GM19043 (cell line): ENCODE measurements at regions not wholly inside any gene's neighbourhood (a gene's known extent, or its start where the extent isn't known, plus 50 kb on each side); places are given as distances from the start of the nearest gene placed in this dataset.

Source experiments
- ATAC-seq: cut with Tn5 transposase; IDR thresholded peaks from one replicate; pipeline ENCODE4 v1.9.1; 2021; ENCODE audit warnings: low read depth; ENCODE audit not compliant: unreplicated experiment

DNA sequence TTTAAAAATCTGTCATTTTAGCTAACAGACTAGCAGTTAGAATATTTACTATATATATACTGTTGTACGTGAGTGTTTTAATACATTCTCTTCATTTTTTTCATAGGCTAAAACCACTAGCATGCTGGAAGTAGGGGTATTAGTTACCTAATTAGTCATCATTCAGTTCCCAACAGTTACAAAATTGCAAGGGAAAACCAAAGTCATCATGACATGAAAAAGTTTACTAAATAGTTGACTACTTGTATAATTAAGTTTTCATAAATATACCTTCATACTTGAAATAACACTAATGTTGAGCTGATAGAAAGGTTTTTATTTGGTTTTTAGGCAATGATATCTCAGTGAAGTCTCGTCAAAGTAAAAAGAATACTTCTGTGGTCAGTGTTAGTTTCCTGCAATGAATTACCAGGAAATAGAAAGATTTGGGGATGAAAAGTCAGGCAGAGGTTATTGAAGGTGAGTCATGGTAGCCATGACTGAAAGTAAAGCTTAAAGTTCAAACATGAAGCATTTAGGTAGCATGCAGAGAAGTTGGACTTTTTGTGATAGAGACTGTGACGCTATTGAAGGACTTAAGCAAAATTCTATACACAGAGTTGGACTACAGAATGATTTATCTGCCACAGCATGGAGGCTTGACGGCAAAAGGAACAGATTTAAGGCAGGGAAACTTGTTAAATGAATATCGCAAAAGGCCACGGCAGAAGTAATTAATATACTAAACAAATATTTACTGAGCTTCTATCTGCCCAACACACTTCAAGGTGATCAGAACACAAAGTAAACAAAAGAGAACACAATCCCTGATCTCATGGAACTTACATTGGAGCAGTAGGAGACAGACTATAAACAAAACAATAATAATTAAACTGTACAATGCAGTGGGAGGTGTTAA lies 828.1 kb upstream of the FAT3 start:
- no peak for ATAC-seq

DNA sequence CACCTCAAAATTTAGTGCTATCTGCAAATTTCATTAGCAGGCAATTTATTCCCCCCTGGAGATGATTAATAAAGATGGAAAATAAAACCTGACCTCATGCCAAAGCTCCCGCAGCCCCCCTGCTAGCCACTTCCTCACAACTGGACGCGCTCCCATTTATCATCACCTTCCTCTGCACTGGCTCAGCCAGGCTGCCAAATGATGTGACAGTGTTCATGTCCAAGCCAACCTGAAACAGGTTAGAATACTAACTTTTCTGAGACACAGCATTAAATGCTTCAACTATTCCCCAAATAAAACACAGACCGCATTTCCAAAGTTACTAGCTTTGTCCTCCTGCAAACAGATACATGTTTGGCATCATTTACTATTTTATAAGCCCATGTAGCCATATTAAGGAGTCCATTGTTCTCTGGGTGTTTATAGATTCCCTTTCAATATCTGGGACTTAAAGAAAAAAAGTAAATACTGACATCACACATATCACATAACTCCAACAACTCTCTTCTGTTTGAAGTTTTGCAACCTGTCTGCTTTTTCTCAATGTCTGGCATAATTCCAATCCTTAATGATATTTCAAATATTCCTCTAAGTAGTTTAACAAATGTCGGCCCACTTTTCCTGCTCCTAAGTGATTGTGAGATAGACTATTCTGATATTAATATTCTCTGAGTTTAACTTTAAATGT lies 829.7 kb upstream of the FAT3 start:
- no peak for ATAC-seq

DNA sequence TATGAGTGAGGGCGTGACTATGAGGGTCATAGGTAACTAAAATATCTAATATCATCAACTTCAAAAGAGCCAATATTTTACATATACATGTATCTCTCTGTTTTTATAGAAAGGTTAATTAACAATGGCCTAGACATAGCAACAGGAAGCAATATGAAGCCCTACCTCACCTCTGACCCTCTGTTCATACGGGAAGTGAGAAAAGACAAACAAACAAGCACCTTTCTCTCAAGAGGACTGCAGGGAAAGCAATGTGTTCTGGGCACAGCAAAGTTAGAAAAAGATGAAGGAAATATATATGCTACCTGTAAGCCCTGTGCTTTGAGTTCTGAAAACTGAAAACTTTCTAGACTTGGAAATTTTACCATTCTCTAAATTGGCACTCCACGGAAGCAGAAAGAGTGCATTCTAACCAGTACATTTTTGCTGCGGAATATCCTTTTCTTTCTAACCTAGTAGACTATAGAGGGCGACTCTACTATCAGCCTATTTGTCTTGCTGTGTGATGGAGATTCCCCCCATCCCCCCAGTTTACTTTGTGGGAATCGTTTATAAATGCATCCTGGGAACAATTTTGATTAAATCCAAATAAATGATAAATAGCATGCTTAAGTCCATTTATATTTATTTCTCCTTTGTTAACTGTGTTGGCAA lies 830.4 kb upstream of the FAT3 start:
- ATAC-seq = no peak

DNA sequence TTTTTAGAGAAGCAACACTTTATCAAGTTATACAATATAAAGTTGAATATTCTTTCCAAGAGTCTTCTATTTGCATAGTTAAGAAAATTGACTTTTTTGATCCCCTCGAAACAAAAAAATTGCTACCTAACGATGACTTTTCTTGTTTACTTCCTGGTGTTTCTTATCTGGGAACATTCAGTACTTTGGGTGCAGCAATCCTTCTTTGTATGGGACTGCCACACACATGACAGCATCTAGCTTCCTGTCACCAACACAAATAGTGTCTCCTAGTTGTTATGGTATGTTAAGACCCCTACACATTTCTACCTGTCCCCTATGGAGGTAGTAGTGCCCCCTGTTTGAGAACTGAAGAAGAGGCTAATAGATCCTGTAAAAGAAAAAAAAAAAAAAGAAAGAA lies 841.7 kb upstream of the FAT3 start:
- ATAC-seq = no peak

DNA sequence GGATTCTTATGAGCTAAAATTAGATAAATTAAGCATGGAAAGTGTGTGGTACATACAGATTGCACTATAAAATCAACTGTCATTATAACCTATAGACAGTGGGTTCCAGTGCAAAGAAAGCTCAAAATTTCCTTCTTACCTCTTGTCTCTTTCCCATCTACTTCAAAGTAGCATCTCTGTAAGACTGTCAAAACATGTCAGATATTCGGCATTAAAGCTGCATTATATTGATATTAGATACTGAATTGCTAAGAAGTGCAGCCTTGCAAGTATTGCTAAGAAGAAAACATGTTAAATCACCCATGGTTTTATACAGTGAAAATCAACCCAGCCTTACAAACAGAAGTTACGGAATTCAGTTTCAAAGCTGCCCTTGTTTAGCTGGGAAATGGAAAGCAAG lies 849.8 kb upstream of the FAT3 start:
- ATAC-seq = no peak

DNA sequence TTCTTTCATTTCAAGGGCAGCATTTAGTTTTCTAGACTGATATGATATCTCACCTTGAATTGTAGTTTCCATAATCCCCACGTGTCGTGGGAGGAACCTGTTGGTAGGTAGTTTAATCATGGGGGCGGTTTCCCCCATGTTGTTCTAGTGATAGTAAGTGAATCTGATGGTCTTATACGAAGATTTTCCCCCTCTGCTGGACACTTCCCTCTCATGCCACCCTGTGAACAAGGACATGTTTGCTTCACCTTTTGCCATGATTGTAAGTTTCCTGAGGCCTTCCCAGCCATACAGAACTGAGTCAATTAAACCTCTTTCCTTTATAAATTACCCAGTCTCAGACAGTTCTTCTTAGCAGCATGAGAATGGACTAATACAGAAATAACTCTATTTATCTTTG lies 851.1 kb upstream of the FAT3 start:
- no peak for ATAC-seq

DNA sequence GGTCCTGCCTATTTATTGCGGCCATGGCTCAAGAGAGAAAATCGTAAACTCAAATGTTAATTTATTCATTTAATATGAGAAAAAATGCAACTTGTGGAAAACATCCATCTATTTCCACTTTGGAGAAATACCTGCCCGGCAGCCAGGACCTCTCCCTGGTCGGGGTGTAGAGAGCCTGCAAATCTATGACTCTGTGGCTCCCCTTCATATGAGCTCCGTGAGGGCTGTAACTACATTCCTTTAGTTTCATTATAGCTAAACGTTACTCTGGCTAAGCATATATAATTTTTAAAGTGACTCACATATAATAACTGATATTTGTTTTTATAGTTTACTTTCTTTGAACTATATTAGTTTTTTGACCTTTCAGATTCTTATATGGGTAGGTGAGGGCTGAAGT lies 857.8 kb upstream of the FAT3 start:
- ATAC-seq = no peak

DNA sequence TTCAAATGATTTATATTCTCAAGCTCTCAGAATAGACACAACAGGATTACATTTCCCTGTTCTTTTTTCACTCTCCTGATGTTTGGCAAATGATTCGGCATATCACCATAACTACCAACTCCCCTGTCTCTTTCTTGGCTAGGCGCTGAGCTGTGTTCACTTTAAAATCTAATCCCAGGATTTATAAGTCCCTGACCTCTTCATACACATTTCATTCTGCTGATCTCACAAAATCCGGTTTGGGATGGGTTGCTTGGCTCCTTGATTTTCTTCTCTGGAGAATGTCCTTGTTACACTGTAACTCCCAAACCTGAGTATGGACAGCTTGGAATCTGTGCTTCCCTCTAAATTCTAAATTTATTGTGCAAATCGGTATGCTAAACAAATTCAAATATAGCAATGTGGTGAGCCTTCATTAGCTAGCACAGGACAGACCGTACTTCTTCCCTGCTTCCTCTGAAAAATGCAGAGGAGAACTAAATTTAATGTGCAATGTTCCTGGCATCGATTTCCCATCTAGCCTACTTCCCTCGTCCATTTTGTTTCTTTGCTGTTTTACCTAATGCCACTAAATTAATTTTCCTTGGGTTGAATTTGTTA lies 858.5 kb upstream of the FAT3 start:
- ATAC-seq = no peak

DNA sequence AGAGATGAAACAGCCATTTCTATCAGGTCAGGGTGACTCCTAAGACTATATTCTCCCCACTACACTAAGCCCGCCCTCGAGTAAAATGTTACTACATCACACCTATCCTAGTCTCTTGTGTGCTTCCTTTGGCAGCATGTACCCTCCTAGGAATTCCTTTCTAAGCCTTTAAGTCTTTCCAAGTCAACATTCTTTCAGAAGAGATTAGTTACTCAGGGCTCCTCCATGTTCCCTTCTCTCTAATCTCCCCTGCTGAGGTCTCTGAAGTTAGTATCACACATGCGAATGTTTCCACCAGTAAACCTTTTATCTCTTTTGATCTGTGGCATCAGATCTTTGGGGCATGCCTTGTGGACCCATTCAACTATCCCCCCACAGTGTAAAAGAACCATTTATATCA lies 873.7 kb upstream of the FAT3 start:
- ATAC-seq = no peak

DNA sequence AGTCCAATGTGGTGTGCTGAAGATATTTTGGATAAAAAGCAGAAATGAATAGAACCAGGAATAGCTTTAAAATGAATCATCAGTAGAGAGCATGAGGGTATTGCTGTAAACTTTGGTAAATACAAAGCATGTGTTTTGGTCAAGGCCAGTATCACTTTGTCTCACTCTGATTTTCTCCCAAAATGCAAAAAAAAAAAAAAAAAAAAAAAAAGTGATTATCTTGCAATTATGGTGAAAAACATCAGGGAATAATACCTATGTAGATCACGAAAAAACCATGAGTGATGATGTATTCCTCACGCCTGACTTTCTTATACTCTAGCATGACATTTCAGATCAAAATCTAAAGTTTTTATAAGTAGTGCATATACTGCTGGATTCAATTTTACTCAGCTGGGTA lies 897.9 kb upstream of the FAT3 start:
- no peak for ATAC-seq

DNA sequence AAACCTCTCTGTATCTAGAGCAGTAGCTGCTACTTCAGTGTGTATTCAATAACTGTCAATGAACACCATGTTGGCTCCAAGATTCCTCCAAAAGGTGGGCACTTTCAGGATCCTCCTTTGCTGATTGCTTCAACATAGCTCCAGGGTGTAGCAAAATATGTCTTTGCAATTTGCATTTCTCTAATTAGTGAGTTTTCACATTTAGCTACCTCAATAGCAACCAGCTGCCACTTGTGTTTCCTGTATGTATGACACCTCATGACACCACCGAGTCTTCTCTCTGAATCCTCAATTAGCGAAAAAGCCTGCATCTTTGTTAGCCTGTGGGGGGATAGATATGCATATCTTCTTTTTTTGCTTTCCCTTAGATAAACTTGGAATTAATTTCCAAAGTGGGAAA lies 898.3 kb upstream of the FAT3 start:
- ATAC-seq = no peak

DNA sequence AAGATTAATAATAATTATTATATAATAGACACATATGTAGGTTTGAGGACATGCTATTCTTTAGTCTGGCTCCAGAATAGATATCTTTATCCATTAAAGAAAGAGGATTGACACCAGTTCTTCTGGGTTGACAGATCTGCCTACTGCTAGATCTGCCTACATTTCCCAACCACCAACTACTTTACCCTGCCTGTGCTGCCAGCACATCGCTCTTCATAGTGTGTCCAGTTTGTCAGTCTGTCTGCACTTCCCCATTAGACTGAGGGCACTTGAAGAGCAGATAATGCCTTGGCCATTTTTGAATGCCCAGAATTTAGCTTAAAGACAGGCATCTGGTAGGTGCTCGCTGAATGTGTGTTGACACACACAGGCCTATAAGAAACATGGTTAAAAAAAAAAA lies 910.1 kb upstream of the FAT3 start:
- no peak for ATAC-seq

DNA sequence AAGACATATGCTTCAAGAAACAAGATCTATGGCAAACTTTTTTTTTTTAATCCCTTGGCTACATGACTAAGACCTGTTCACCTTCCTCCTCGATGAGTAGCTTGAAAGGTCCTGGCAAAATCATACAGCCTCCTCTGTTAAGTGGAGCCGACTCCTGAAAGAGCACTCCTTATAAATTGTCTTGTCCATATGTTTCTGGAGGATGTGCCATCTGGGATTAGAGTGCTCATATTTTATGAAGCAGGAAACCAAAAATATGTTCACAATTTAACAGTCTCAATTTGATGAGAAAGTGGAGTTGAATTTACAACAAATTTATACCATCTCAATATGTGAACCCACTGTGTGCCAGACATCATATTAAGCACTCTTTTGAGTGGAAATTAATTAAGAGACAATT lies 912.1 kb upstream of the FAT3 start:
- ATAC-seq = no peak

DNA sequence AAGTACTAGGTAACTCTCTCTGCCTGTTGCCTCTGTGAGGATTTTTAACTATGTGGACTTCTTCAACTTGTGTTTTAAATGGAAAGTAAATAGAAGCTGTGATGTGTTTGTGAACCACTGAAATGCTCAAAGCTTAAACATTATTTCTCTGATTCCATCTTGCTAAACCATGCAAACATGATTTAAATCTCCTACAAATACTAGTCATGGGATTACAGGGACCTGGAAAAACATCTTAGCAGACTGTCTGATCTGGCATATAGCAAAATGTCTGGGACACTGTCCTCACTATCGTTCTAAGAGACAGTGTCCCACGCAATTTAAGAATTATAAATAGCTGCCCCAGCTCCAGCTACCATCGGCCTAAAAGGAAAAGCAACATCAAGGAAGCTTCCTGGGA lies 914.5 kb upstream of the FAT3 start:
- ATAC-seq = no peak

DNA sequence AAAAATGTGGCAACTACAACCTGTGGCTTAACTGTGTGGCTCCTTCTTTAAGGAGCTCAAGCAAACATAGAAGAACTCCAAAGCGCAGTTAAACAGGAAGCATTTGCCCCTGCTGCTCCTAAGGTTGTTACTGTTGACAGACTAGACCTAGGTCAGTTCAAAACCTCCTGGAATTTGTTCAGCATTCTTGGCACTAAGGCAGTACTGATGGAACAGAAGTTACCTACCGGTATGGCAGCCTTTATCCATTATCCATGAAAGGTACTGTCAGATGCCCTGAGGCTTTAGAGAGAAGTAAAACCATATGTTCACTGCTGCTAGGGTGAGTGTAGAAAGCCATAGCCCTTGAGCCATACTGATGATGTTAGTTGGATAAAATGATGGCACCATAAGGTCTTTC lies 916.5 kb upstream of the FAT3 start:
- ATAC-seq = no peak

DNA sequence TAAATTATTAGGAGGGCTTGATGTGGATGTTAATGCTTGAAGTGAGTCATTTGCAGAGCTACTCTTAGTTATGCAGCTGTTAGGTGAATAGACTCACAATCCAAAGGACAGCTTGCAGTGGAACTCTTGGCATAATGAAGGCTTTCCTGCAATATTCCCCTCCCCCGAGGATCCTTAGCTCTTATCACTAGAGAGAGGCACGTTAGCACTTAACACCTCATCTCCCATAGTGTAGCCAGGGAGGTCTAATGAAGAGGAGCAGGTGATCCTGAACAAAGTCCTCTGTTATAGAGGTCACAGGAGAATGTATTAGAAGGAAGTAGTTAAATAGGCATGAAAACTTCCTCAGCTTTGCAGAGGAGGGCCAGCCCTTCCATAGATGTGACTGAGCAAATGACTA lies 919.2 kb upstream of the FAT3 start:
- ATAC-seq = no peak

DNA sequence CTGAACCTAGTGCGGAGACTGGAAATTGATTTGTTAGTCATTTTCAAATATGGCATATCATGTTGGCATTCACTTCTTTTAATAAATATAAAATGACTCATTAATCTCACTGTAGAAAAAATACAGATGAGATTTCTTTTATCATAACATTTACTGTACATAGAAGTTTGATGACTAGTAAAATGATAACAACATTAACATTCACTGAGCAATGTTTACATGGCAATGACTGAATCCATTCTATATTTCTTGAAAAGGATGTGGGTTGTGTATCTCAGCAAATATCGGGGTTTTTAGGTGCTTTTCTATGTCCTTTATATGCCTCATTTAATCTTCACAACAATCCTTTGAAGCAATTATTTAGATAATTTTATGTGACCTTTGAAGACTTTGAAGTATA lies 920.9 kb upstream of the FAT3 start:
- ATAC-seq = no peak

DNA sequence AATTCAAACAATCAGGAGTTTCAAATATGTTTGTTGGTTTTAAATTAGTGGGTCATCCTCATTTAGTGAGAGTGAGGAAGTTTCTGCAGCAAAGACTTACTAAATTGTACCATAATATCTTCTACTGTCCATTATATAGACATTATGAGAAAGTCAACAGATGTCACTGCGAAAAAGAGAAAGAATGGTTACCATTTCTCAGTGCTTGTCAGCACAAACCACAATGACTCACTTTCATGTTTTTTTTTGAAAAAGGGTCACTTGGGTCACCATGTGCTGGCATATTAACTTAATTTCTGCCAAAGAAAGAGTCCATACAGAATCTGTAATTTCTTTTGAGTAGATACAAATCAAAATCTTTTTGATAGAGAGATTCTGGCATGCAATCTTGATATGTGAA lies 924.6 kb upstream of the FAT3 start:
- ATAC-seq = peak; percentile 51

DNA sequence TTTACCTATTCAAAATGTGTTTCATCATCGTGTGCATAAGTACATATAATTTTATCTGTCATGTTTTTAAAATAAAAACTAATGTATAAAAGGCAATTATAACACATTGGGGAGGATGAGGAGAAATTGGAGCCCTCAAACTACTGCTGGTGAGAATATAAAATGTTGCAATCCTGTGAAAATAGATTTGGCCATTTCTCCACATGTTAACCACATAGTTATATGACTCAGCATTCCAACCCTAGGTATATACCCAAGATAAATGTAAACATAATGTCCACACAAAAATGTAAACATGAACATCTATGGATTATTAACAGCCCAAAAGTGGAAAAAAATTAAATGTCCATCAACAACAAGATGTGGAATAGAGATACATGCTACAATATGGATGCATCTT lies 928.0 kb upstream of the FAT3 start:
- ATAC-seq = no peak

DNA sequence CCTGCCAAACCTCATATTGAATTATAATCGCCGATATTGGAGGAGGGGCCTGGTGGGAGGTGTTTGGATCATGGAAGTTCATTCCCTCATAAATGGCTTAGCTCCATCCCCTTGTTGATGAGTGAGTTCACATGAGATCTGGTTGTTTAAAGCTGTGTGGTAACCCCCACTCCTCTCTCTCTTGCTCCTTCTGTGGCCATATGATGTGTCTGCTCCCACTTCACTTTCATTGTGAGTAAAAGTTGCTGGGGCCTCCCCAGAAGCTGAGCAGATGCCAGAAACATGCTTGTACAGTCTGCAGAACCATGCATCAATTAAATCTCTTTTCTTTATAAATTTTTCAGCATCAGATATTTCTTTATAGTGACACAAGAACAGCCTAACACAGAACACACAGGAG lies 929.0 kb upstream of the FAT3 start:
- no peak for ATAC-seq

DNA sequence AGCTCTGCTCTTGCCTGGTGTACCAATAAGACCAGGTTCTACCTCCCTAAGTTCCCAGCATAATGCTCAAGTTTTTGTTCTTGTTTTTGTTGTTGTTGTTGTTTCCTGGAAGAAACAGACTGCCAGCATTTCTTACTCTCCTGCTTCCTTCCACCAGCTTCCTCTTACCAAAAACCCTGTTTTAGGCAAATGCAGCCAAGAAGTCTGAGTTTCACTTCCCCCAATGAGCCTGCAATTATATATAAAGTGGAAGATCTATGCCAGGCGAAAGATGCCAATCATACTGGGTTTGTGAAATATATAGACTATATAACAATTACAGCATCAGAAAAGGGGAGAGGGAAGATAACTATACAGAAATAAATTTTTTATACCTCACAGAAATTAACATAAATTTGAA lies 931.5 kb upstream of the FAT3 start:
- ATAC-seq = no peak
